Medulla oblongata (tissue), 1 donor: ENCODE measurements at regions not wholly inside any gene's neighbourhood (a gene's known extent, or its start where the extent isn't known, plus 50 kb on each side); places are given as distances from the start of the nearest gene placed in this dataset.
"Not testable (repeated sequence)": the region's sequence is repeated elsewhere in the genome, so short reads cannot be mapped to it uniquely, and the experiment has no call there.

Experiments
- DNase-seq: peaks from one replicate; pipeline ENCODE4 v3.0.0-alpha.2; 2015; ENCODE audit errors: extremely low spot score

- no peak for DNase-seq
Measured at GRCh38 chr12:62003226-62003625, 257.0 kb upstream of the USP15 start.

- no peak for DNase-seq
Measured at GRCh38 chr12:62003701-62004100, 256.5 kb upstream of the USP15 start.

DNA sequence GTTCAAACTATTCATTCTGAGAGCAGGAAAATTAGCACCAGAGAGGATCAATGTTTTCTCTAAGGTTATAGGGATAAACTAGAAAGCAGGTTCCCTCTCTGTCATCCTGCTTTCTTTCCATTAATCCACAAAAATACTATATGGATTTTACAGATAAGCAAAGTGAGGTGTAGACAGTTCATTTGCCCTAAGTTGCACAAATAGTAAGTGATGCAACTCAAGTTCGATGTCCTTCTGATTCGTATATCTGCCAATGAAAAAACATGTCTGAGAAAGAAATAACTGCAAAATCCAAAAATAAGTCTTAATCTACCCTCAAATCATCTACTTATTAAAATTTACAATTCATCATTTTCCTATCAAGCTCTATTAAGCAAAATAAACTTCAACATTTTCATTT is 254.6 kb upstream of the USP15 start:
- DNase-seq = no peak

GRCh38 chr12:62006076-62006732 is 254.0 kb upstream of the USP15 start:
- DNase-seq = peak; percentile 54

GRCh38 chr12:62008703-62009102 is 251.5 kb upstream of the USP15 start:
- DNase-seq = no peak

DNA sequence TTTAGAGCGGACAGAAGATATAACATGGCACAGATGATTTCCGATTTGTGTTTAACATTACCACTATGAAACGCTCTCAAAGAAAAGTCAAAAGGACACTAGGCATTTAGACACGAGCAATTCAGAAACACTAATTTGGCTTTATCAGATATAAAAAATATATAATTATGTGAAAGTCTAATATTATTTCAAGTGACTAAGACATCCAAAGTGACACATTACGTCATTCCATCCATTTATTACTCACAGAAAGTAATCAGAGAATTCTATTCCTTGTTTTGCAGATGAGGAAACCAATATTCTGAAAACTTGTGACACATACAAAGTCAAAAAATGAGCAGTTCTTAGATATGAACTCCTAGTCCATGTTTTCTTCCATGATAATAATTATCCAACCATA is 250.8 kb upstream of the USP15 start:
- no peak for DNase-seq

DNA sequence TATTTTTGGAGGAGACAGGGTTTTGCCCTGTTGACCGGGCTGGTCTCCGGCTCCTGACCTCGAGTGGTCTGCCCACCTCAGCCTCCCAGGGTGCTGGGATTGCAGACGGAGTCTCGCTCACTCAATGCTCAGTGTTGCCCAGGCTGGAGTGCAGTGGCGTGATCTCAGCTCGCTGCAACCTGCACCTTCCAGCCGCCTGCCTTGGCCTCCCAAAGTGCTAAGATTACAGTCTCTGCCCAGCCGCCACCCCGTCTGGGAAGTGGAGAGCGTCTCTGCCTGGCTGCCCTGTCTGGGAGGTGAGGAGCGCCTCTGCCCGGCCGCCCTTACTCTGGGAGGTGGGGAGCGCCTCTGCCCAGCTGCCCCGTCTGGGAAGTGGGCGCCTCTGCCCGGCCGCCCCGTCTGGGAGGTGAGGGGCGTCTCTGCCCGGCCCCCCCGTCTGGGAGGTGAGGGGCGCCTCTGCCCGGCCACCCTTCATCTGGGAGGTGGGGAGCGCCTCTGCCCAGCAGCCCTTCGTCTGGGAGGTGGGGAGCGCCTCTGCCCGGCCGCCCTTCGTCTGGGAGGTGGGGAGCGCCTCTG is 249.8 kb upstream of the USP15 start:
- DNase-seq = not testable (repeated sequence)

GRCh38 chr12:62010973-62011372 is 249.2 kb upstream of the USP15 start:
- not testable (repeated sequence) for DNase-seq

DNA sequence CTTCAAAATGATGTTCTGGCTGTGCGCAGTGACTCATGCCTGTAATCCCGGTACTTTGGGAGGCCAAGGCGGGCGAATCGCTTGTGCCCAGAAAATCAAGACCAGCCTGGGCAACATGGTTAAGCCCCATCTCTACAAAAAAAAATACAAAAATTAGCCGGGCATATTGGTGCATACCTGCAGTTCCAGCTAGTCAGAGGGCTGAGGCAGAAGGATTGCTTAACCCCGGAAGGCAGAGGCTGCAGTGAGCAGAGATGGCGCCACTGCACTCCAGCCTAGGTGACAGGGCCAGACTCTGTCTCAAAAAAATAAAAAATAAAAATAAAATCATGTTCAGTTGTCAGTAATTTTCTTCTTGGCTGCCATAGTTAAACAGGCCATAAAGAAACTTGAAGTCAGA is 245.9 kb upstream of the USP15 start:
- DNase-seq = no peak

DNA sequence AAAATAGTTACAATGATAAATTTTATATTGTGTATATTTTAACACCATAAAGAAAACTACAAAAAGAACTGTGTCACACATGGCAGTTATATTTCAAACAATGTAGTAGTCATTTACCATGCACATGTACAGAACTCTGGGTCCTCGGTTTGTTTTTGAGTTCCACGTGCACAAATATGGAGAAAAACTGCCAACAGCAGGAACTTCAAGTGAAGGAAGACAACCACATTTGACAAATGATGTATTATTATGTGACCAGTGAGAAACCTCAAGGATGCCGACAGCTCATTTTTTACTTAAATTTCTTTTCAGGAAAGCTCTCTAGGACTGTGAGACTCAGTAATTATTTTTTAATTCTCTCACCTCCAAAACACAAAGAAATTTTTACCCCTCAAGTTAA is 244.2 kb upstream of the USP15 start:
- DNase-seq = no peak

DNA sequence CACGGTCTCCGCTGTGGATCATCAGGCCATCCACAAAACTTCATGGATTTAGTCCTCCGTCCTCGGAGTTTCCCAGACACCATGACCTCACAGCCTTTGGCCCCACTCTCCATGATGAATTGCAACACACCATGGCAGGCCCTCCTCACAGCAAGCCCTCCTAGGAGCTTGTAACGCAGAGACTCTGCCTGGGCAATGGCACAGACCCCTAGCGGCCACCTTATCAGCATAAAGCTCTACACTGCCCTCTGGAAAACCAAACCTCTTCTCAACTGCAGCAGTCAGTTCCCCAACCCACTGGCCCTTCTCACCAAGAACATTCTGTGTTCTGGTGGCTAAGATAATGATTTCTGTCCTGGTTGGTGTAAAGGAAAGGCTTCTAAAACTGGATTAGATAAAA is 238.4 kb upstream of the USP15 start:
- DNase-seq = no peak

DNA sequence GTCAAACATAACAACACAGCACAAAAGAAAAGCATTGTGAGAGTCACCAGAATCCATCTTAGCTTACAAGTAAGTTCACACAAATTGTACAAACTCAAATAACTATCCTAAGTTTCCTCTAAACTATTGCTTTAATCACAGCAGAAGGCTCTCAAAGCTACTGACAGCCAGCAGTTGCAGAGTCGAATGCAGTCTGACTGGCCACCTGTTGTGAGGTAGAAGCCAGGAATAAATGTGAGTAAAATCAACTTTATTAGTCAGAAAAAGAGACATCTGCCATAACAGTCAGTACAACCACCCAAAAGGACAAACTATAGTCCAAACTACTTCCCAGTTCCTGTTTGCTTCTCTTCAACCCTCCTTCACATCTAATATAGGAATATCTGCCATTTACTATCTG is 231.7 kb upstream of the USP15 start:
- DNase-seq = no peak

- DNase-seq = no peak
Measured at GRCh38 chr12:62032870-62033269, 227.3 kb upstream of the USP15 start.

GRCh38 chr12:62044450-62045135 is 215.6 kb upstream of the USP15 start:
- no peak for DNase-seq

DNA sequence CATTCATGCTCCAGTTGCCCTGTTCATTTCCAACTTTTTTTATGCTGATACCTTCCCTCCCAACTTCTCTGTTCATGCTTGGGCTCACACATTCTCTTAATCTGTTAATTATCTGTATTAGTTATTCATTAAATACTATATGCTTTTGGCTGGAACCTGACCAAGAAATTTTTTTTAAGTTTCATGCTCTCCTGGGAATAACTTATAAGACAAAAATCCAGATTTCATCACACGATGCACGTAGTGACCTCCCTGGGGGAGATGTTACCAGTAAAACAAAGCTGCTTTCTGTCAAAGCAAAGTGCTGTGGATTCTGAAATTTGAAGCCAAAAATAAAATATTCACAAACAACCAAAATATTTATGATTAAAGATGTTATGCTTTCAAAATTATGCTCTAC is 215.0 kb upstream of the USP15 start:
- DNase-seq = no peak

DNA sequence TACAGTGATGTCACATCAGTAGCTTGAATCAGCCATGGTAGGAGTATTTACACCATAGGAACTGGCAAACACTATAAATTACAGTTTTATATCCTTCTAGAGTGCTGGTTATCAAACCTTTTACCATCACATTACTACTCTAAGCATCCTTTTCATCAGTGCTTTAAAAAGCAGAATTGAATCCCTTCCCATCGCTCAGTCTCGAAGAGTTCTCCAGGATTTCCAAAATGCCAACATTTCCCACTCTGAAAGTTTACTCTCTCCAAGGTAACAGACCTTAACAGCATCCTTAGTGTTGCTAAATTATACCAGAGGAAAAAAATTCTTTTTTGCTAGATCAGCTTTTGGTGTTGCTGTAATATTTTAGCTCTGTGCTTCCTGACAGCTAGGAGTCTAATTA is 209.4 kb upstream of the USP15 start:
- DNase-seq = no peak

GRCh38 chr12:62069976-62070375 is 190.2 kb upstream of the USP15 start:
- no peak for DNase-seq

- not testable (repeated sequence) for DNase-seq
Measured at GRCh38 chr12:62073236-62073635, 187.0 kb upstream of the USP15 start.

DNA sequence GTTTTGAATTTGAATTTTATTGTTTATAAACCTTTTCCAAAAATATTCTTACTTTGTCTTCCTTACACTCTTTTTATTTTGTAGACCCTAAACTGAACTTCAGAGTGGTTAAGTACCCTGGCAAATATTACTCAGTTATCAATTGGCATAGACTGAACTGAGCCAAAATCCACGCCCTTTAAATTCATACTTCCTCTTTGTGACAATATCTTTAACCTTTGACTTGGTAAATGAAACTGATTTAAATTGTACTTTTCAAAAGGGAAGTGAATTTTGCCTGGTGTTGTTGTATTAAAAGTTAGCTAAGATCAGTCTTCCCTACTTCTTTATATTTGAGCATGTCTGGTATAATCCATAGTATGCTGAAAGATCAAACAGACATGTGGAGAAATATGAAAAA is 184.3 kb upstream of the USP15 start:
- DNase-seq = no peak

- DNase-seq = no peak
Measured at GRCh38 chr12:62078020-62078419, 182.2 kb upstream of the USP15 start.

GRCh38 chr12:62082448-62082847 is 177.8 kb upstream of the USP15 start:
- DNase-seq = no peak

DNA sequence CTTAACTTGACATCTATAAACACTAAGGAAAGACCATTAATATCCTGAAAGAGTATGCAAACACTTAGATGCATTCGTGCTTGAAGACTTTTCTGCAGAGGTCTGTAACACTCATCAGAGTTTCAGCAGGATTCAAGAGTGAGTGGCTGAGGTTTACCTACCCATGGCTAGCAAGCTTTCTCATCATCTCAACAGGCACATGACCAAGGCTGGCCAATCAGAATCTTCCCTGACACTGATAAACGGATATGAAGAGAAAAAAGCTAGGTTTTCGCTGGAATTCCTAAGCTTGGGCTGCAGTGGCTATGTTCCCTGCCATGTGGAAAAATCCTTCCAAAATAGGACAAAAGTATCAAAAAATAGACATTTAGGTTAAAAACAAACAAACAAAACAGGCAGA is 162.1 kb upstream of the USP15 start:
- no peak for DNase-seq

DNA sequence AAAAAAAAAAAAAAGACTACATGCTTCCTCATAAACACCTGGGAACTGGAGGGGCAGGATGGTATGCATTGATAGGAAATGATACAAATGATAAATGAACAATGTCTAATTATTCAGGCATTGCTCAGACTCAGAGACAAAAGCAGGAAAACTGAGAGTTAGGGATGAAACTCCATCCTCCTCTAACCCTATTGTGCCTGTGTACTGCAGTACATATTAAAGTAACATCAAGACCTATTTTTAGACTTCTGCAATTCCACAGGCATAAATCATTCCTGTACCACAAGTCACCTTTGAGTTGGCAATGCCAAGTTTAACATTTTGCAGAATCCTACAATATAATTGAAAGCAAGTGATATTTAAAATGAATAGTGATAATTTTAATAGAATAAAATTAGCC is 156.5 kb upstream of the USP15 start:
- no peak for DNase-seq
